ENCODE measurements at regions not wholly inside any gene's neighbourhood (a gene's known extent, or its start where the extent isn't known, plus 50 kb on each side); places are given as distances from the start of the nearest gene placed in this dataset.

DNA sequence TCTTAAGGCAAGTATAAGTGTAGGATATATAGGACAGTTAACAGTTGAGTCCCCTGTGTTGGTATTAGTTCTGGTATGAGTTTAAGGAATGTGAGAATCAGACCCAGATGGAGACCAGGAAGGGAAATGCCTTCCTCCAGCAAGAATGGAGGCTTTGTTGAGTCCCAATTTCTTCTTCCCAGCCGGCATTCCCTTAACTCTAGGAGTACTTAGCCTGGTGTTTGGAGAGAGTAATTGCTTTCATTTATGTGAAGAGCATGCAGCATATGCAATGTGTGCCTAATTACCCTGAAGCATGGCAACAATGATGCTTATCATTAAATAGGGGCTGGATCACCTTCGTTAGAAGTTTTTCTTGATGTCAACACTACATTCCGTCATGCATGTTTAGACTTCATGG lies 225.9 kb upstream of the XYLT1 start:
- TF ChIP-seq SIN3A (IDR thresholded peaks at IDR 0.05; ENCODE audit: borderline replicate concordance, insufficient read depth, low read length) (no peak), TAF1 (IDR thresholded peaks at IDR 0.05; ENCODE audit: borderline replicate concordance, insufficient read depth, low read length) (no peak), FOXP2 (optimal IDR thresholded peaks at IDR 0.05; ENCODE audit: borderline replicate concordance, extremely low read depth, extremely low read length, insufficient read depth) (no peak), POLR2AphosphoS5 (IDR thresholded peaks at IDR 0.05; ENCODE audit: low read depth, low read length) (no peak)
- TF ChIP-seq, protein P1, sequence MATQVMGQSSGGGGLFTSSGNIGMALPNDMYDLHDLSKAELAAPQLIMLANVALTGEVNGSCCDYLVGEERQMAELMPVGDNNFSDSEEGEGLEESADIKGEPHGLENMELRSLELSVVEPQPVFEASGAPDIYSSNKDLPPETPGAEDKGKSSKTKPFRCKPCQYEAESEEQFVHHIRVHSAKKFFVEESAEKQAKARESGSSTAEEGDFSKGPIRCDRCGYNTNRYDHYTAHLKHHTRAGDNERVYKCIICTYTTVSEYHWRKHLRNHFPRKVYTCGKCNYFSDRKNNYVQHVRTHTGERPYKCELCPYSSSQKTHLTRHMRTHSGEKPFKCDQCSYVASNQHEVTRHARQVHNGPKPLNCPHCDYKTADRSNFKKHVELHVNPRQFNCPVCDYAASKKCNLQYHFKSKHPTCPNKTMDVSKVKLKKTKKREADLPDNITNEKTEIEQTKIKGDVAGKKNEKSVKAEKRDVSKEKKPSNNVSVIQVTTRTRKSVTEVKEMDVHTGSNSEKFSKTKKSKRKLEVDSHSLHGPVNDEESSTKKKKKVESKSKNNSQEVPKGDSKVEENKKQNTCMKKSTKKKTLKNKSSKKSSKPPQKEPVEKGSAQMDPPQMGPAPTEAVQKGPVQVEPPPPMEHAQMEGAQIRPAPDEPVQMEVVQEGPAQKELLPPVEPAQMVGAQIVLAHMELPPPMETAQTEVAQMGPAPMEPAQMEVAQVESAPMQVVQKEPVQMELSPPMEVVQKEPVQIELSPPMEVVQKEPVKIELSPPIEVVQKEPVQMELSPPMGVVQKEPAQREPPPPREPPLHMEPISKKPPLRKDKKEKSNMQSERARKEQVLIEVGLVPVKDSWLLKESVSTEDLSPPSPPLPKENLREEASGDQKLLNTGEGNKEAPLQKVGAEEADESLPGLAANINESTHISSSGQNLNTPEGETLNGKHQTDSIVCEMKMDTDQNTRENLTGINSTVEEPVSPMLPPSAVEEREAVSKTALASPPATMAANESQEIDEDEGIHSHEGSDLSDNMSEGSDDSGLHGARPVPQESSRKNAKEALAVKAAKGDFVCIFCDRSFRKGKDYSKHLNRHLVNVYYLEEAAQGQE (IDR thresholded peaks at IDR 0.05; ENCODE audit: insufficient read depth in 1 of 2, low read depth in 2 of 2, low read length in 2 of 2), result no peak

DNA sequence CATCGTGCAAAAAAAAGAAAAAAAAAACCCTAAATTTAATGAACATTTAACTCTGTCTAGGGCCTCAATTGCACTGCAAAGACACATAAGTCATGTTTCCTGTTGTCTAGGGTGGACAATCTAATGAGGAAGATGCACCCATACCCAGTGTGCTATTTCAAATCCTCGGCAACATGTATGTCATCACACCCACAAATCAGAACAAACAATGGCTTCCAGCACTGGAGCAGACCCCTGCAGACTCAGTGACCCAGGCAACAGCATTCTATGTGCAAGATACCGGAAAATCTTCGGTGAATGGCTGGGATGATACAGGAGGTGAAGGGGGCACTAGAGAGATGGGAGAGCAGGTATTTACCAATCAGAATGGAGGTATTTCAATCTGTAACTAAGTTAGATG lies 221.7 kb upstream of the XYLT1 start:
- TF ChIP-seq, protein P1 (IDR thresholded peaks at IDR 0.05; ENCODE audit: insufficient read depth in 1 of 2, low read depth in 2 of 2, low read length in 2 of 2), result no peak
- no peak for TF ChIP-seq POLR2AphosphoS5 (IDR thresholded peaks at IDR 0.05; ENCODE audit: low read depth, low read length)

DNA sequence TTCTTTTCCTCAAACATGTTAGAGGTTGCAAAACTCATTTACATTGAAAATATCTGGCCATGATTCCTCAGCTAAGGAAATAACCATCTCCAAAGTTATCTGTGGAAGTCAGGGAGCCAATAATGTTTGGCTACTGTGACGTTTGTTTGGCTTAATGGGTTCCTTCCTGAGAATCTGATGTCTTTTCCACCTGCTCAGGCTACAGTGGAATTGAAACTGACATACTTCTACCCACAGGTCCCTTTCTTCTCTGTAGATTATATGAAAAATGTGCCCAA lies 221.1 kb upstream of the XYLT1 start:
- TF ChIP-seq SIN3A (IDR thresholded peaks at IDR 0.05; ENCODE audit: borderline replicate concordance, insufficient read depth, low read length) (no peak), TAF1 (IDR thresholded peaks at IDR 0.05; ENCODE audit: borderline replicate concordance, insufficient read depth, low read length) (no peak), FOXP2 (optimal IDR thresholded peaks at IDR 0.05; ENCODE audit: borderline replicate concordance, extremely low read depth, extremely low read length, insufficient read depth) (no peak), POLR2AphosphoS5 (IDR thresholded peaks at IDR 0.05; ENCODE audit: low read depth, low read length) (no peak)
- TF ChIP-seq, protein P1 (IDR thresholded peaks at IDR 0.05; ENCODE audit: insufficient read depth in 1 of 2, low read depth in 2 of 2, low read length in 2 of 2), result no peak

DNA sequence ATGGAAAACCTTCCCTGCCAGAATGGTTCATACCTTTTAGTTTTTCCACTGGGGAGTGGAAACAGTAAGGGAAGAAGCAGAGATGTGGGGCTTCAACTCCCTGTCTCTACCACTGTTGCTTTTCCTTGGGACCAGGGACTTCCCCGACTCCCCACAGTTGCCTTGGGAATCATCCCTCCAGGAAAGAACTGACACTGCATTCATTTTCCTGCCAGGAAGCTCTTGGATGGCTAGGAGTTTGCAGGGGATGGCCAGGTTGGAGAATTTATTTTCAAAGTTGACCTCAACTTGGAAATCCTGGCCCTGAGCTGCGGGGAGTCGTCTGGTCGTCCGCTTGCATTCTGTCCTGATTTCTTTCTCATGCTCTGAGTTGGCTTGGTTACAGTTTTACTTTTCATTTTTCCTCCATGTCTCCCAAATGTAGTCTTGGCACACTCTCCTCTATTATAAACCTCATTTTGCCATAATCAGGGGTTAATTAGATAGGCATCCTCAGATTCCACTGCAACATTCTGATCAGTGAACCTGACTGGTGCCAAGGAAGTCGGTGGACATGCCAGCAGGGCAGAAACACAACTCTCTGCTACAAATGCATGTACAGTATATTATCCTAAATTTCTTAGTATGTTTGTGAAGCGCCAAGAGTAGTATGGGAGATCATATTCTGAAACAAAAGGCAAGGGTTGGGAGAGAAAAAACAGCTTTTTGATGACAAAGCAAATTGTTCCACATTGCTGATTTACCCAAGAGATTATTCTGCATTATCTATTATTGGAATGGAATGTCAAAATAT lies 220.5 kb upstream of the XYLT1 start:
- no peak for TF ChIP-seq POLR2AphosphoS5 (IDR thresholded peaks at IDR 0.05; ENCODE audit: low read depth, low read length)
- TF ChIP-seq, protein P1 (IDR thresholded peaks at IDR 0.05; ENCODE audit: insufficient read depth in 1 of 2, low read depth in 2 of 2, low read length in 2 of 2), result no peak
- no peak for TF ChIP-seq SIN3A (IDR thresholded peaks at IDR 0.05; ENCODE audit: borderline replicate concordance, insufficient read depth, low read length)
- no peak for TF ChIP-seq TAF1 (IDR thresholded peaks at IDR 0.05; ENCODE audit: borderline replicate concordance, insufficient read depth, low read length)
- TF ChIP-seq FOXP2 (optimal IDR thresholded peaks at IDR 0.05; ENCODE audit: borderline replicate concordance, extremely low read depth, extremely low read length, insufficient read depth), result no peak

DNA sequence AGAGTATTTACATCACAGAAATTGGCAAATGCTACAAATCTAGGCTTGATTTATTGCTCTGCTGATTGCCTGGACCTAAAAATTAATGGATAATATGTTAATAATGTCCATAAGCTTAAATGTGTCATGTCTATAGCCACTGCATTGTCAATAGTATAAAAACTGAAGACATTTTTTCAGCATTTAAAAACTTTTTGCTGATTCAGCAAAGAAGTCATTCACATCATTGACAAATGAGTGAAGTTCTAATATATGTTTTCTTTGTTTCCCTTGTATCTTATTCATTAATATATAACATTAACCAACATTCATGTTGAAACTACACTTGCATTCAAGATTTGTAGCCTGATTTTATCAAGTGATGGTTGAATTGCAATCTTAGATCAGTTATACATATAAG lies 214.7 kb upstream of the XYLT1 start:
- TF ChIP-seq SIN3A (IDR thresholded peaks at IDR 0.05; ENCODE audit: borderline replicate concordance, insufficient read depth, low read length) (no peak), FOXP2 (optimal IDR thresholded peaks at IDR 0.05; ENCODE audit: borderline replicate concordance, extremely low read depth, extremely low read length, insufficient read depth) (no peak), TAF1 (IDR thresholded peaks at IDR 0.05; ENCODE audit: borderline replicate concordance, insufficient read depth, low read length) (no peak), POLR2AphosphoS5 (IDR thresholded peaks at IDR 0.05; ENCODE audit: low read depth, low read length) (no peak)
- TF ChIP-seq, protein P1 (IDR thresholded peaks at IDR 0.05; ENCODE audit: insufficient read depth in 1 of 2, low read depth in 2 of 2, low read length in 2 of 2), result no peak
